ENCODE measurements at regions not wholly inside any gene's neighbourhood (a gene's known extent, or its start where the extent isn't known, plus 50 kb on each side); places are given as distances from the start of the nearest gene placed in this dataset.

DNA sequence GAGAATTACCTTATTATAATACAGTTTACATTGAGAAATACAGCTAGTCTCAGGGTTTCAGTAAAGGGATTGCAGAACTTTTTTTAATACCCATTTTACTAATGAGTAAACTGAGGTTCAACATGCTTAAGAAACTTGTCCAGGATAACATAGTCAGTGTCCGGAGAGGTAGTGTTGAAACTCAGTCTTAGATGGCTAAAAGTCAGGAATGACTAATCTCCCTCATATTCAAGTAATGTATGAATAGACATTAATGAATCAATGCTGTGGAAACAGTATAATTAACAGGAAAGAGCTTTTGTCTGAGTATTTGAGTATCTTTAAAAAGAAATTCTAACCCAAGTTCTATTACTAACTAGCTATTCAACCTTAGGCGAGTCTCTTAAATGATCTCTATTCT, 397.6 kb downstream of the PLA2G4A start:
- no peak overlapping the region for H3K27ac Mint-ChIP-seq
- DNase-seq: no peak
- no peaks in the 10 kb centered on the region for H3K36me3 Mint-ChIP-seq
- no peaks in the 10 kb centered on the region for H3K4me1 Mint-ChIP-seq
- H3K4me3 Mint-ChIP-seq: no peak overlapping the region
- peaks cover 0 to 28% (median 11%) of the 10 kb centered on the region in 6 donors for H3K9me3 Mint-ChIP-seq
- H3K27me3 Mint-ChIP-seq (ENCODE audit: low read depth in 3 of 3): peaks cover 0 to 2% (median 0%) of the 10 kb centered on the region in 3 donors

DNA sequence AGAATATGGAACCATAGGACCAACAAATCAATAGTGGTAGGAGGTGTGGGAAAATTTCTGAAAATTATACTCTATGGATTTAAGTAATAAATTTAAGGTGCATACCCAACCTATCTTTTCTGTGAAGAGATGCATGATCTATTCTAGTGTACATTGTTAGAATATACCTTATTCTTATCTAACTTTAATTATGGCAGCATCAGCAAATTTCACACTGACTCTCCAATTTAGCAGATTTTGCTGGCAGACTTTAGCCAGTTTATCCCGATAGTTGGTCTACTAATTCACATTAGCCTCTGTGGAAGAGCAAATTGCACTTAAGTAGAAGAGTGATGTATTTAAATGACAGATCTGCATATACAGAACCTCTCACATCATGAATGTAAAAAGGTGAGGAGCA, 400.0 kb downstream of the PLA2G4A start:
- peaks cover 0 to 35% (median 16%) of the 10 kb centered on the region in 6 donors for H3K9me3 Mint-ChIP-seq
- H3K27ac Mint-ChIP-seq: no peak overlapping the region
- H3K4me3 Mint-ChIP-seq: no peak overlapping the region
- no peaks in the 10 kb centered on the region for H3K4me1 Mint-ChIP-seq
- H3K36me3 Mint-ChIP-seq: no peaks in the 10 kb centered on the region
- peaks cover 0 to 2% (median 0%) of the 10 kb centered on the region in 3 donors for H3K27me3 Mint-ChIP-seq (ENCODE audit: low read depth in 3 of 3)
- DNase-seq: no peak

DNA sequence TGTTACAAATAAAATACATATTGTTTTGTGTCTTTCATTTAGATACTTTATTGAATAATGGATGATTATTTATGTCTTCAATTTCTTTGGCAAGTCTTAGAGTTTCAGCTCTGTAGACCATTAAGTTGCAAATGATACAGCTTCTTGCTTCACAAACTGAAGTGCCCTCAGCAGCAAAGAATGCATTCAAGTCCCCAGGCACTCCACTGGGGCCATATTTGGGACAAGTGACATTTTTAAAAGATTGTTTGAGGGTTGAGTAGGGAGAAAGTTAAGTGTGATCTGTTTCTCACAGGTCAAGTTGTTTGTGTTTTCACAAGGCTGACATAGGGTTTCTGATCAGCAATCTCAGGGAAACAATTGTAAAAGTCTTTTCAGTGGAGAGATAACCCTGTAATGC, 400.7 kb downstream of the PLA2G4A start:
- H3K36me3 Mint-ChIP-seq: no peaks in the 10 kb centered on the region
- peaks cover 0 to 38% (median 16%) of the 10 kb centered on the region in 6 donors for H3K9me3 Mint-ChIP-seq
- DNase-seq: no peak
- peaks cover 0 to 2% (median 0%) of the 10 kb centered on the region in 3 donors for H3K27me3 Mint-ChIP-seq (ENCODE audit: low read depth in 3 of 3)
- no peaks in the 10 kb centered on the region for H3K4me1 Mint-ChIP-seq
- no peak overlapping the region for H3K27ac Mint-ChIP-seq
- no peak overlapping the region for H3K4me3 Mint-ChIP-seq

DNA sequence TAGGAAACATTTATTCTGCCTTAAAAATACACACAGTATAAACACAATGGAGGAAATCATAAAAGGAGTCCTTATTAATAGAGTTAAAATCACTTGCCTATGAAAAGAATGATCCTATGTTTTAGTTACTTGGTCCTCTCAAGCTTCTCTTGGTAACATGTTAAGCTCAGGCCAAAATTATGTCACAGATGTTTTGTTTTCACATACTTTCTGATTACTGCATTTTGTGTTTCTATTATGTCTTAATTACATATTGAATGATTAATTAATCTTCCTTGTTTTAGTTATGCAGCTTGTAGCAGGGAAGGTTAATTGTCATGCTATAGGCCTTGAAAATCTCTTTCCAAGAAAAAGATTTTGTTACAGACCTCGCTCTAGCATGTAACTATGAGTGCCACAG, 406.0 kb downstream of the PLA2G4A start:
- H3K36me3 Mint-ChIP-seq: no peaks in the 10 kb centered on the region
- peaks cover 0 to 3% (median 0%) of the 10 kb centered on the region in 3 donors for H3K27me3 Mint-ChIP-seq (ENCODE audit: low read depth in 3 of 3)
- no peak for DNase-seq
- no peak overlapping the region for H3K27ac Mint-ChIP-seq
- peaks cover 3 to 24% (median 11%) of the 10 kb centered on the region in 6 donors for H3K9me3 Mint-ChIP-seq
- H3K4me3 Mint-ChIP-seq: no peak overlapping the region
- H3K4me1 Mint-ChIP-seq: no peaks in the 10 kb centered on the region

DNA sequence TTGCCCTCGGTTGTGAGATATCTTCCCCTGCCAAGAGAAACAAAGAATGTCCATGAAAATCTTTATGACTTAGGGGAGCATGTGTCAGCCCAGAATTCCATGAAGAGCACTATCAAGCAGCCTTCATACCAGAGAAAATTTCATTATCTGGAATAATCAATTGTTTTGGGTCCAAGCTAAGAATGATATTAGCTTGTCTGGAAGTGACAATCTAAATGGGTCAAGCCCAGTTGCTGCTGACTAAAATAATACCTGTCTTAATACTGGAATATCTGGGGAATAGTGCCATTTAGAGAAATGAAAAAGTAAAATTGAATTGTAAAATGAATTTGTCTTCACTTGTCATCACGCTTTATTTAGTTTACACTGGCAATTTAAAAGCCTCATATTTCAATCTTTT, 407.4 kb downstream of the PLA2G4A start:
- H3K36me3 Mint-ChIP-seq: no peaks in the 10 kb centered on the region
- no peaks in the 10 kb centered on the region for H3K4me1 Mint-ChIP-seq

DNA sequence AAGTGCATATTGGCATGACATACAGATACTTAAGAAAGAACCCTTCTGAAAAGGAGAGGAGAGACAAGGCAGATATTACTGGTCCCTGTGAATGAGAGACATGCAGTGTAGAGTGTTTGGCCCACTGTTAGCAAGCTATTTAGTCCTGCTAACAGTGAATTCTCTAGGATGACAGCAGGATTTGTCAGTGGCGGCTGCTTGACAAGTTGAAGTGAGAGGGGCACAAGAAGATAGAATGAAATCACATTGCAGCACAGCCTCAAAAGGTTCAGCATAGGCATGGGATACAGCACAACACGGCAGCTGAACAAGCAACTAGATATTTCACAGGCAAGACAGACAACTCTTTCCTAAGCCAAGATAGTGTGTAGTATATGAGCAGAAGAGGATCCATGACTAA, 407.9 kb downstream of the PLA2G4A start:
- Mint-ChIP-seq H3K4me1 (no peaks in the 10 kb centered on the region), H3K4me3 (no peak overlapping the region), H3K36me3 (no peaks in the 10 kb centered on the region), H3K27ac (no peak overlapping the region), H3K9me3 (peaks cover 3 to 36% (median 11%) of the 10 kb centered on the region in 6 donors), H3K27me3 (ENCODE audit: low read depth in 3 of 3) (peaks cover 0 to 1% (median 0%) of the 10 kb centered on the region in 3 donors)
- DNase-seq: no peak

More for the DNA sequence above, 407.4 kb downstream of the PLA2G4A start:
- no peak for DNase-seq
- H3K9me3 Mint-ChIP-seq: peaks cover 3 to 31% (median 10%) of the 10 kb centered on the region in 6 donors
- no peak overlapping the region for H3K4me3 Mint-ChIP-seq
- H3K27me3 Mint-ChIP-seq (ENCODE audit: low read depth in 3 of 3): peaks cover 0 to 1% (median 0%) of the 10 kb centered on the region in 3 donors
- no peak overlapping the region for H3K27ac Mint-ChIP-seq

DNA sequence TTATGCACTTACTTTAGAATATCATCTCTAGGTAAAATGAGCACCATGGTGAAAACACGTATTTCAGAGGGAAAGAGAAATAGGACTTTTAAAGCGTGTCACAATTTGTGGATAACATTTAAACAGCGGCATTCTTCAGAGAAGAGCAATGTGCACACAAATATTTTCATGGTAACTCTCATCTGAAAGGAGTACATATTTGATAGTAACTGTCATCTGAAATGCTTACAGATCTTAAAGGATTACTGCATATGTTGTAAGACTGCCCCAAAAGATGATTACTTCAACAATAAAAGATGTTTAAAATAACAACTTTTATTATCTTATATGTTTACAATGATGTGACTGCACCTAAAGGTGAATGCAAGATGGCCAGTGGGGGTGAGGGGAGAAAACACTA, 408.8 kb downstream of the PLA2G4A start:
- peaks cover 3 to 40% (median 11%) of the 10 kb centered on the region in 6 donors for H3K9me3 Mint-ChIP-seq
- no peak overlapping the region for H3K4me3 Mint-ChIP-seq
- DNase-seq: no peak
- no peak overlapping the region for H3K27ac Mint-ChIP-seq
- no peaks in the 10 kb centered on the region for H3K36me3 Mint-ChIP-seq
- peaks cover 0 to 1% (median 0%) of the 10 kb centered on the region in 3 donors for H3K27me3 Mint-ChIP-seq (ENCODE audit: low read depth in 3 of 3)
- no peaks in the 10 kb centered on the region for H3K4me1 Mint-ChIP-seq

DNA sequence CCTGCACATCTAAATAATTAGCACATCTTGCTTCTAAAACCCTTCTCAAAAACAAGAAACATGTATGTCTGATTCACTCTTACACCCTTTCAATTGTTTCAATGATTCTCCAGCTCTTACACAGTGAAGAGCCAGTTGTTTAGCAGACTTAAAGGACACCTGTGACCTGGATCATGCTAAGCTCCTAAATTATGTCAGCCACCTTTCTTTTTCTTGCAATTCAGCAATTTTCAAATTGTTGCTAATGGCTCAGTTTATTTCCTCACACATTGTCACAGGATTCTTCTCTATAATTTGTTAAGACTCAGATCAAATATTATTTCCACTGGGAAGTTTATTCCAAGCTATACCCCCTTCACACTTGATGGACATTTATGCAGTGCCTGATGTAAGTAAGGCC, 413.2 kb downstream of the PLA2G4A start:
- Mint-ChIP-seq H3K4me3 (no peak overlapping the region), H3K27ac (no peak overlapping the region), H3K4me1 (no peaks in the 10 kb centered on the region), H3K27me3 (ENCODE audit: low read depth in 3 of 3) (peaks cover 0 to 3% (median 0%) of the 10 kb centered on the region in 3 donors), H3K36me3 (peaks cover 0 to 3% (median 2%) of the 10 kb centered on the region in 3 donors), H3K9me3 (peaks cover 1 to 42% (median 14%) of the 10 kb centered on the region in 6 donors)
- no peak for DNase-seq

DNA sequence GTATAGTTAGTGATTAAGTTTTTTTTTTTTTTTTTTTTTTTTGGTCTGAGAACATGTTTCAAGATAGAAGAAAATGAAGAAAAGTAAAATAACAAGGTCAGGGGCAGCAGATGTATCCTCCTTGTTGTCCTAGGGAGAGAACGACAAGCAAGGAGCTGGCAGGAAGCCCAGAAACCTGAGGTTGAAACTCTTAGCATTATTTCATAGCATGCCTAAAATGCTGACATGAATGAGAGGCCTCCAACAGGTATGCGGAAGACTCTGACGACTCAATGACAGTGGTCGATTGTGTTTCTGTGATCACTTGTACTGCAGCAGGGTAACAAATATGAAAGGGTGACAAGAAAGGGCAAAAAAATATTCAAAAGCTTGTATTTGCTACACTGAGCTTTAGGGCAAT, 415.9 kb downstream of the PLA2G4A start:
- Mint-ChIP-seq H3K36me3 (peaks cover 3% of the 10 kb centered on the region in 3 donors), H3K27me3 (ENCODE audit: low read depth in 3 of 3) (peaks cover 0 to 4% (median 3%) of the 10 kb centered on the region in 3 donors), H3K4me3 (no peak overlapping the region), H3K27ac (no peak overlapping the region), H3K9me3 (peaks cover 1 to 48% (median 24%) of the 10 kb centered on the region in 6 donors), H3K4me1 (no peaks in the 10 kb centered on the region)
- DNase-seq: no peak

DNA sequence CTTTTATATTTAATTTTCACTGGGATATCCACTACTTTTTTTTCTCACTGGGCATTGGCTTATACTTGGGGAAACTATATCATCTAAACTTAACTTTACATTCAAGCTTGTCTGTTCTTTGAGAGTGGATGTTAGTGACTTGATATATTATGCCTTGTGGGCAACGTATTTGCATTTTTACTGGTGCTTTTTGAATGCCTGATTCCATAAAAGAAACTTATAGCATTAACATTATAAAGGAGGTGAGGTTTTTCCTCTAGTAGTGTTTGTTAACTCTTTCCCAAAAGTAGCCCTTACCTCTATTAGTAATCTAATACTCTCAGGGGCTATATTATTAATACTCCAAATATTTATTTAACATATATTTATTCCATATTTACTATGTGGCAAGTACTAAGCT, 416.5 kb downstream of the PLA2G4A start:
- Mint-ChIP-seq H3K27ac (no peak overlapping the region), H3K4me3 (no peak overlapping the region), H3K4me1 (no peaks in the 10 kb centered on the region), H3K27me3 (ENCODE audit: low read depth in 3 of 3) (peaks cover 0 to 4% (median 3%) of the 10 kb centered on the region in 3 donors), H3K36me3 (peaks cover 3% of the 10 kb centered on the region in 3 donors), H3K9me3 (peaks cover 1 to 46% (median 24%) of the 10 kb centered on the region in 6 donors)
- no peak for DNase-seq

DNA sequence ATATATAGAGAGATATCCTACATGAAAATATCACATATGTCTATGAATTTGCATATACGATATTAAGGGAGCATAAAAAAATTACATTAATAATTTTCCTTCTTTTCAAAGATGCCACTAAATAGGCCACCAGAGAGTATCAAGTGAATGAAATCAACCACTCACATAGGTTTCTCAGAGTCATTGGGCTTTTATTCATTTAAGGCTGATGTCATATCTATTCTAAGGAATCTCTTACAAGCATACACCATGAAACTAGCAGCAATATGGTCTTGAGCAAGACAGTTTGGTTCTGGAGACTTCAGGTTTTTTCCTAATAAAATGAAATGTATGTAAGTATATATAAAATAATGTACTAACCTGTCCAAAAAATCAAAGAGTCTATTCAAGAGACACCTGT, 420.4 kb downstream of the PLA2G4A start:
- DNase-seq: no peak
- H3K9me3 Mint-ChIP-seq: peaks cover 4 to 41% (median 17%) of the 10 kb centered on the region in 6 donors

DNA sequence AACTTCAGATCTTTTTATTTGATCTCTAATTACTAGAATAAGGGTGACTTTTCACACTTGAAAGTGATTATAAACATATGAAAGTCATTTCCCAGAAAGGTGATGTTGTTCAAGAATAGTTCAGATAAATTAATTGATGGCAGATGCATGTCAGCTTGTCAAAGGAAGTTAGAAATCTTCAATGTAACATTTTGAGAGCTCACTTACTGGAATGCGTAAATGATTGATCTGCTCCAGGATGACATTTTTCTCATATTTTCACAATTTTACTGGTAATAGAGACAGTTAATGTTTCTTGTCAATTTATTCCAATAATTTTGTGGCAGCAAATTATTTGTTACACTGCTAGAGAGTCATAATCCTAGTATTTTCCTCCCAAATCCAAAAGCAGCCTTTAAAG, 424.2 kb downstream of the PLA2G4A start:
- H3K36me3 Mint-ChIP-seq: no peaks in the 10 kb centered on the region
- no peak overlapping the region for H3K27ac Mint-ChIP-seq
- no peak overlapping the region for H3K4me3 Mint-ChIP-seq
- no peak for DNase-seq
- peaks cover 2 to 42% (median 11%) of the 10 kb centered on the region in 6 donors for H3K9me3 Mint-ChIP-seq
- H3K4me1 Mint-ChIP-seq: no peaks in the 10 kb centered on the region
- H3K27me3 Mint-ChIP-seq (ENCODE audit: low read depth in 3 of 3): peaks cover 0 to 3% (median 0%) of the 10 kb centered on the region in 3 donors

More for the DNA sequence above, 420.4 kb downstream of the PLA2G4A start:
- no peak overlapping the region for H3K4me3 Mint-ChIP-seq
- no peak overlapping the region for H3K27ac Mint-ChIP-seq
- peaks cover 0 to 4% (median 3%) of the 10 kb centered on the region in 3 donors for H3K27me3 Mint-ChIP-seq (ENCODE audit: low read depth in 3 of 3)
- H3K4me1 Mint-ChIP-seq: no peaks in the 10 kb centered on the region
- peaks cover 3% of the 10 kb centered on the region in 3 donors for H3K36me3 Mint-ChIP-seq

DNA sequence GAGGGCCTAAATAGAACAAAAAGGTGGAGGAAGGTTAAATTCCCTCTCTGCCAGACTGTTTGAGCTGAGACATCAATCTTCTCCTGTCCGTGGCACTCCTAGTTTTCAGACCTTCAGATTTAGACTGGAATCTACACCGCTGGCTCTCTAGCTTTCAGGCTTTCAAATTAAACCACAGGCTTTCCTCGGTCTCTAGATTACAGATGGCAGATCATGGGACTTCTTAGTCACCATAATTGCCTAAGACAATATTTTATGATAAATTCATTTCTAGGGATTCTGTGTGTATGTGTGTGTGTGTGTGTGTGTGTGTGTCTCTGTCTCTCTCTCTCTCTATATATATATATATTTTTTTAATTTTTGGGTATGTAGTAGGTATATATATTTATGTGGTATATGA, 428.7 kb downstream of the PLA2G4A start:
- Mint-ChIP-seq H3K27ac (no peak overlapping the region), H3K4me3 (no peak overlapping the region), H3K27me3 (ENCODE audit: low read depth in 3 of 3) (peaks cover 0 to 1% (median 0%) of the 10 kb centered on the region in 3 donors), H3K9me3 (peaks cover 2 to 36% (median 14%) of the 10 kb centered on the region in 6 donors), H3K4me1 (no peaks in the 10 kb centered on the region), H3K36me3 (no peaks in the 10 kb centered on the region)
- no peak for DNase-seq

DNA sequence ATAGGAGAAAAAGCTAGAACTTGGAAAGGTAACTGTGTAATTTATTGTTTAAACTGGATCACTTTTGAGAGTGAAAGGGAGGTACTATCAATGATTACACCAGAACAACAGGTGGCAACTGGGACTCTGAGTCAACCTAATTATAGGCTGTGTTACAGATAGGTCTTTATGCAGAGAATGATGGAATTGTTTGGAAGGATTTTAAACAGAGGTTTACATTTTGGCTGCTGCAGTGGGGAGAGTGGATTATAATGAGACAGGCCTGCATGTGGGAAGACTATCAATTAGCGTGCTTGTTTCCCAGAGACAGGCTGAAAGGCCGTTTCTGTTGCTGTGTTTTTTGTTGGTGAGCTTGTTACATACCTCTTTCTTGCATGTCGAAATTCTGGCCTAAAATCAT, 432.9 kb downstream of the PLA2G4A start:
- Mint-ChIP-seq H3K27me3 (ENCODE audit: low read depth in 3 of 3) (peaks cover 0 to 1% (median 0%) of the 10 kb centered on the region in 3 donors), H3K36me3 (no peaks in the 10 kb centered on the region), H3K9me3 (peaks cover 2 to 33% (median 7%) of the 10 kb centered on the region in 6 donors), H3K4me3 (no peak overlapping the region), H3K27ac (no peak overlapping the region), H3K4me1 (no peaks in the 10 kb centered on the region)
- DNase-seq: no peak

DNA sequence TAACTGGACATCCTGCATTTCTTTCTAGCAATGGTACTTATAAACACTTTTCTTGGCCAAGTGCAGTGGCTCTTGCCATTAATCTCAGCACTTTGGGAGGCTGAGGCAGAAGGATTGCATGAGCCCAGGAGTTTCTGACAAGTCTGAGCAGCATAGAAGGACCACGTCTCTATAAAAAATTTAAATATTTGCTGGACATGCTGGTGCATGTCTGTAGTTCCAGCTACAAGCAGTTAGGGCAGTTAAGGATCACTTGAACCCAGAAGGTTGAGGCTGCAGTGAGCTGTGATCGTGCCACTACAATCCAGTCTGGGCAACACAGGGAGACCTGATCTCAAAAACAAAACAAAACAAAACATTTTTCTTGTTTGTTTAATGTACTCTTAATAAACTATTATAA, 434.0 kb downstream of the PLA2G4A start:
- Mint-ChIP-seq H3K9me3 (peaks cover 2 to 42% (median 7%) of the 10 kb centered on the region in 6 donors), H3K27ac (no peak overlapping the region), H3K27me3 (ENCODE audit: low read depth in 3 of 3) (peaks cover 0 to 1% (median 0%) of the 10 kb centered on the region in 3 donors), H3K4me1 (no peaks in the 10 kb centered on the region), H3K36me3 (no peaks in the 10 kb centered on the region), H3K4me3 (no peak overlapping the region)
- no peak for DNase-seq
